CD14-positive monocyte (primary cell): ENCODE measurements at regions not wholly inside any gene's neighbourhood (a gene's known extent, or its start where the extent isn't known, plus 50 kb on each side); places are given as distances from the start of the nearest gene placed in this dataset.

Experiments
- DNase-seq, 3 donors: peaks; one replicate each; pipeline ENCODE4 v3.0.0-alpha.2; 2011 to 2022
- H2AFZ ChIP-seq: 2 replicates; pipeline ENCODE4 v1.6.0; 2012; ENCODE audit warnings: mild to moderate bottlenecking, low read depth, low read length, inconsistent platforms; ENCODE audit not compliant: insufficient read depth, poor library complexity, severe bottlenecking
- H3K27ac ChIP-seq, 2 donors: 1 replicate in 1 of 2; 2 replicates in 1 of 2; pipeline ENCODE4 v1.5.1; 2012 to 2013; ENCODE audit warnings: low read length in 2 of 2, control low read depth in 1 of 2, inconsistent platforms in 1 of 2, low read depth in 1 of 2, mild to moderate bottlenecking in 1 of 2
- H3K27me3 ChIP-seq, 2 donors: one replicate each; pipeline versions ENCODE4 v1.6.0 to v1.6.1; 2011 to 2013; ENCODE audit warnings: low read length in 2 of 2; ENCODE audit not compliant: control insufficient read depth in 2 of 2, insufficient read depth in 2 of 2
- H3K36me3 ChIP-seq, 2 donors: replicated peaks in 1 of 2; 1 replicate in 1 of 2; 2 replicates in 1 of 2; pipeline versions ENCODE4 v1.5.1 to v1.6.1; 2012 to 2013; ENCODE audit warnings: low read length in 2 of 2, control low read depth in 1 of 2, inconsistent platforms in 1 of 2, mild to moderate bottlenecking in 1 of 2; ENCODE audit not compliant: insufficient read depth in 2 of 2, control insufficient read depth in 1 of 2
- H3K4me1 ChIP-seq, 2 donors: 1 replicate in 1 of 2; 2 replicates in 1 of 2; pipeline versions ENCODE4 v1.5.1 to v1.6.1; 2012 to 2013; ENCODE audit warnings: low read length in 2 of 2, control low read depth in 1 of 2, inconsistent platforms in 1 of 2, mild to moderate bottlenecking in 1 of 2, moderate library complexity in 1 of 2; ENCODE audit not compliant: insufficient read depth in 2 of 2, control insufficient read depth in 1 of 2
- H3K4me2 ChIP-seq: replicated peaks from 2 replicates; pipeline ENCODE3; 2012; ENCODE audit warnings: low read length, moderate library complexity, mild to moderate bottlenecking; ENCODE audit not compliant: poor library complexity, severe bottlenecking; ENCODE audit errors: extremely low read depth
- H3K4me3 ChIP-seq, 3 experiments: fragments of 200-600 bp in 1 of 3; sonication (generic) in 1 of 3; replicated peaks in 1 of 3; 1 replicate in 2 of 3; 2 replicates in 1 of 3; pipeline ENCODE4 v1.5.1; 2011 to 2013; ENCODE audit warnings: low read length in 3 of 3, mild to moderate bottlenecking in 3 of 3, control low read depth in 2 of 3, low read depth in 2 of 3, inconsistent platforms in 1 of 3, moderate library complexity in 1 of 3
- H3K79me2 ChIP-seq: 2 replicates; pipeline ENCODE4 v1.6.0; 2012; ENCODE audit warnings: mild to moderate bottlenecking, control low read depth, inconsistent platforms, low read length, moderate library complexity; ENCODE audit not compliant: insufficient read depth
- H3K9ac ChIP-seq: 2 replicates; pipeline ENCODE4 v1.6.0; 2017; ENCODE audit warnings: low read length, mild to moderate bottlenecking; ENCODE audit not compliant: insufficient read depth, poor library complexity, severe bottlenecking
- H3K9me3 ChIP-seq, 2 donors: replicated peaks in 1 of 2; 1 replicate in 1 of 2; 2 replicates in 1 of 2; pipeline versions ENCODE4 v1.5.1 to v1.6.1; 2012 to 2013; ENCODE audit warnings: low read length in 2 of 2, control low read depth in 1 of 2; ENCODE audit not compliant: control insufficient read depth in 1 of 2, insufficient read depth in 1 of 2
- H4K20me1 ChIP-seq: 2 replicates; pipeline ENCODE4 v1.6.0; 2012; ENCODE audit warnings: mild to moderate bottlenecking, low read length, control low read depth, moderate library complexity; ENCODE audit not compliant: insufficient read depth
- H3K27ac Mint-ChIP-seq, 7 donors: one replicate each; pipeline ENCODE4 v1.8.0; 2020; ENCODE audit warnings: mild to moderate bottlenecking in 7 of 7, mixed read lengths in 7 of 7, moderate library complexity in 6 of 7, inconsistent platforms in 2 of 7
- H3K27me3 Mint-ChIP-seq, 3 donors: one replicate each; pipeline ENCODE4 v1.8.0; 2021 to 2022; ENCODE audit warnings: low read depth in 3 of 3, mild to moderate bottlenecking in 3 of 3, mixed read lengths in 3 of 3, moderate library complexity in 3 of 3, inconsistent platforms in 1 of 3
- H3K36me3 Mint-ChIP-seq, 2 donors: one replicate each; pipeline ENCODE4 v1.8.0; 2020; ENCODE audit warnings: mixed read lengths in 2 of 2, inconsistent platforms in 1 of 2, mild to moderate bottlenecking in 1 of 2
- H3K4me1 Mint-ChIP-seq: one replicate; pipeline ENCODE4 v1.8.0; 2020; ENCODE audit warnings: mild to moderate bottlenecking, mixed read lengths
- H3K4me3 Mint-ChIP-seq, 2 donors: one replicate each; pipeline ENCODE4 v1.8.0; 2020; ENCODE audit warnings: mild to moderate bottlenecking in 2 of 2, mixed read lengths in 2 of 2, moderate library complexity in 1 of 2
- H3K9me3 Mint-ChIP-seq, 7 donors: one replicate each; pipeline ENCODE4 v1.8.0; 2020 to 2022; ENCODE audit warnings: mixed read lengths in 7 of 7, mild to moderate bottlenecking in 6 of 7, moderate library complexity in 6 of 7, inconsistent platforms in 2 of 7
- WGBS: methylation state at CpG from one replicate; pipeline ENCODE4 v1.1.5; 2013; ENCODE audit warnings: missing lambda C conversion rate; ENCODE audit not compliant: insufficient coverage; 5-methylcytosine and 5-hydroxymethylcytosine counted together
- intact Hi-C, 2 donors: fragments of 100-400 bp; cut with micrococcal nuclease; formaldehyde crosslinking; loops; one replicate each; pipeline versions ENCODE4 v1.15.0 to v1.15.1; 2023
- TF ChIP-seq, protein P1 (sequence below): fragments of 200-600 bp; IDR thresholded peaks from one replicate; pipeline ENCODE4 v1.8.0; 2022; ENCODE audit warnings: antibody characterized with exemption, mild to moderate bottlenecking

DNA sequence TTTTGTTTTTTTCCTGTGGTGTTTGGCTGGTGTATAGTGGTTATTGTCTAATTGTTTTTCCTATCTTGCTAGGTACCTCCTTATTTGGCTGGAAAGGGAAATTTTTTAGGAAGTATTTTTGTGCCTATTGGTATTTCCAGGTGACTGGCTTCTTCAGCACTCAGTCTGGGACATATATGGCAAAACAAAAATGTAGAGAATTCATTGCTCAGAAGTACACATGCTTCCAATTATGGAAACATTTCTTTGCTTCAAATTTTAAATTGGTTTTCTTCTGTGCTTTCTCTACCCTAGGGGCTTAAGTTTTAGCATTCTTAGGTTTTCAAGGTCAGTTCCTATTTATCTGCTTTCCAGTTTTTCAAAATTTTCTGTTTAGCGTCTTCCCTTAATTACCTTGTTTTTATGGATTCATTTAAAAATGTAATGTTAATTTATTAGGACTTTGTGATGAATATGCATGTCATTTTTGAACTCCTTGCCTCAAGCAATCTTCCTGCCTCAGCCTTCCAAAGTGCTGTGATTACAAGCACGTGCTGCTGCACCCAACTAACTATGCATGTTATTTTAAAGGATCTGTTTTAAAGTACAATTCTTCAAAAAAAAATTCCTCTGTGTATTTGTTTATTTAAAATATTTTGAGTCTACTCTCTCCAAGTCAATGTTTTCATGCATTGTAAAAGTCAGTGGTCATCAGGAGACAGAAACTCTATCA is 231.9 kb upstream of the DPPA4 start:
- Histone ChIP-seq H3K4me1 (no peaks in the 10 kb centered on the region), H3K4me3 (no peak overlapping the region), H4K20me1 (no peaks in the 10 kb centered on the region), H3K79me2 (no peaks in the 10 kb centered on the region), H3K27ac (no peak overlapping the region), H3K36me3 (no peaks in the 10 kb centered on the region), H3K9me3 (peaks cover 0 to 6% of the 10 kb centered on the region in 2 donors), H3K9ac (no peak overlapping the region), H3K4me2 (no peak overlapping the region), H2AFZ (no peak overlapping the region), H3K27me3 (no peaks in the 10 kb centered on the region)
- Mint-ChIP-seq H3K27ac (no peak overlapping the region), H3K4me3 (no peak overlapping the region), H3K36me3 (no peaks in the 10 kb centered on the region), H3K4me1 (no peaks in the 10 kb centered on the region), H3K27me3 (peaks cover 0 to 1% (median 0%) of the 10 kb centered on the region in 3 donors), H3K9me3 (peaks cover 4 to 14% (median 6%) of the 10 kb centered on the region in 7 donors)
- DNase-seq, result no peak
- intact Hi-C loops, result no loop called here
- TF ChIP-seq, protein P1, sequence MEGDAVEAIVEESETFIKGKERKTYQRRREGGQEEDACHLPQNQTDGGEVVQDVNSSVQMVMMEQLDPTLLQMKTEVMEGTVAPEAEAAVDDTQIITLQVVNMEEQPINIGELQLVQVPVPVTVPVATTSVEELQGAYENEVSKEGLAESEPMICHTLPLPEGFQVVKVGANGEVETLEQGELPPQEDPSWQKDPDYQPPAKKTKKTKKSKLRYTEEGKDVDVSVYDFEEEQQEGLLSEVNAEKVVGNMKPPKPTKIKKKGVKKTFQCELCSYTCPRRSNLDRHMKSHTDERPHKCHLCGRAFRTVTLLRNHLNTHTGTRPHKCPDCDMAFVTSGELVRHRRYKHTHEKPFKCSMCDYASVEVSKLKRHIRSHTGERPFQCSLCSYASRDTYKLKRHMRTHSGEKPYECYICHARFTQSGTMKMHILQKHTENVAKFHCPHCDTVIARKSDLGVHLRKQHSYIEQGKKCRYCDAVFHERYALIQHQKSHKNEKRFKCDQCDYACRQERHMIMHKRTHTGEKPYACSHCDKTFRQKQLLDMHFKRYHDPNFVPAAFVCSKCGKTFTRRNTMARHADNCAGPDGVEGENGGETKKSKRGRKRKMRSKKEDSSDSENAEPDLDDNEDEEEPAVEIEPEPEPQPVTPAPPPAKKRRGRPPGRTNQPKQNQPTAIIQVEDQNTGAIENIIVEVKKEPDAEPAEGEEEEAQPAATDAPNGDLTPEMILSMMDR, result no peak
- no CpG with 5 or more reads among the region's 2 CpGs for WGBS

DNA sequence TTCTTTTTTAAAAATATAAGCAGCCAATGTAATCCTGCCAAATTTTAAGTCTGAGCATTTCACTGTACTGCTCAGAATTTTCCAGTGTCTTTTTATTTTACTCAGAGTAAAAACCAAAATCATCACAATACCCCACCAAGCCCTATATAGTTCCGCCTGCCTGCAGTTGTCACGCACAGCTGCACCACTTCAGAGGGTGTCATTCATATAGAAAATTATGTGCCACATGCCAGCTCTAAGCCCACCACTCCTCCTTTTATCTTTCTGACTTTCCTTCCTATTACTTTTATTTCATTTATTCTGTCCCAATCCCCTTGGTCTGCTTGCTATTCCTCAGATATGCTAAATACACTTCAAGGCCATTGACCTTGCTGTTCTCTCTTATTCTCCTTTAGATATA is 233.1 kb upstream of the DPPA4 start:
- WGBS, result 92% methylated on average over 2 of the region's 2 CpGs
- peaks cover 0 to 5% of the 10 kb centered on the region in 2 donors for H3K9me3 ChIP-seq
- H3K4me2 ChIP-seq, result no peak overlapping the region
- no peak overlapping the region for H3K4me3 Mint-ChIP-seq
- no peaks in the 10 kb centered on the region for H3K4me1 Mint-ChIP-seq
- no peaks in the 10 kb centered on the region for H3K36me3 Mint-ChIP-seq
- H3K9ac ChIP-seq, result no peak overlapping the region
- H3K27ac Mint-ChIP-seq, result no peak overlapping the region
- TF ChIP-seq, protein P1, result no peak
- H3K79me2 ChIP-seq, result no peaks in the 10 kb centered on the region
- no peaks in the 10 kb centered on the region for H3K36me3 ChIP-seq
- no peak overlapping the region for H2AFZ ChIP-seq
- DNase-seq, result no peak
- intact Hi-C loops, result no loop called here
- H3K9me3 Mint-ChIP-seq, result peaks cover 4 to 16% (median 7%) of the 10 kb centered on the region in 7 donors
- no peaks in the 10 kb centered on the region for H3K4me1 ChIP-seq
- H3K4me3 ChIP-seq, result no peak overlapping the region
- peaks cover 0 to 2% (median 1%) of the 10 kb centered on the region in 3 donors for H3K27me3 Mint-ChIP-seq
- no peak overlapping the region for H3K27ac ChIP-seq
- H4K20me1 ChIP-seq, result no peaks in the 10 kb centered on the region
- no peaks in the 10 kb centered on the region for H3K27me3 ChIP-seq
